Gastroesophageal sphincter (tissue), 4 donors: ENCODE measurements at regions not wholly inside any gene's neighbourhood (a gene's known extent, or its start where the extent isn't known, plus 50 kb on each side); places are given as distances from the start of the nearest gene placed in this dataset.

Experiments
- ATAC-seq: fragments of 150-250 bp; one replicate; pipeline ENCODE4 v1.9.1; 2016; ENCODE audit warnings: mild to moderate bottlenecking, moderate library complexity
- H3K27ac ChIP-seq, 4 donors: fragments of 200-600 bp; sonication (generic) in 3 of 4; 1 replicate in 3 of 4; 2 replicates in 1 of 4; pipeline ENCODE4 v1.5.1; 2016 to 2019
- H3K27me3 ChIP-seq: fragments of 200-600 bp; sonication (generic); one replicate; pipeline ENCODE4 v1.5.1; 2019
- H3K36me3 ChIP-seq, 2 donors: fragments of 200-600 bp; sonication (generic); one replicate each; pipeline ENCODE4 v1.5.1; 2019; ENCODE audit warnings: control low read depth in 1 of 2
- H3K4me1 ChIP-seq, 3 donors: fragments of 200-600 bp; sonication (generic); 1 replicate in 2 of 3; 2 replicates in 1 of 3; pipeline ENCODE4 v1.5.1; 2016 to 2019; ENCODE audit warnings: control low read depth in 2 of 3
- H3K4me3 ChIP-seq, 2 donors: fragments of 200-600 bp; sonication (generic); one replicate each; pipeline ENCODE4 v1.5.1; 2019; ENCODE audit warnings: mild to moderate bottlenecking in 1 of 2, moderate library complexity in 1 of 2
- H3K9me3 ChIP-seq, 3 donors: fragments of 200-600 bp; sonication (generic); one replicate each; pipeline ENCODE4 v1.5.1; 2017 to 2019; ENCODE audit warnings: control low read depth in 2 of 3
- CTCF ChIP-seq, 4 experiments: fragments of 200-600 bp in 2 of 4; fragments of 450-650 bp in 2 of 4; sonication (generic) in 1 of 4; IDR thresholded peaks; one replicate each; pipeline ENCODE4 v1.5.1; 2017 to 2019; ENCODE audit warnings: antibody characterized with exemption in 4 of 4, mild to moderate bottlenecking in 2 of 4, moderate library complexity in 2 of 4
- EP300 ChIP-seq: sonication (generic); formaldehyde crosslinking; IDR thresholded peaks from one replicate; pipeline ENCODE4 v1.6.1; 2017; ENCODE audit warnings: antibody characterized with exemption, mild to moderate bottlenecking
- POLR2A ChIP-seq, 2 donors: fragments of 450-650 bp; IDR thresholded peaks; one replicate each; pipeline ENCODE4 v1.6.1; 2017; ENCODE audit warnings: antibody characterized with exemption in 2 of 2, mild to moderate bottlenecking in 2 of 2, moderate library complexity in 1 of 2
- POLR2AphosphoS5 ChIP-seq: sonication (generic); formaldehyde crosslinking; IDR thresholded peaks from one replicate; pipeline ENCODE4 v1.6.1; 2017; ENCODE audit warnings: antibody characterized with exemption
- WGBS, 2 donors: methylation state at CpG; one replicate each; pipeline ENCODE4 v1.1.5; 2018; ENCODE audit warnings: low coverage in 1 of 2; 5-methylcytosine and 5-hydroxymethylcytosine counted together

GRCh38 chr4:35559559-35560365, 684.6 kb downstream of the ARAP2 start:
- Histone ChIP-seq H3K9me3 (peaks cover 0 to 7% (median 0%) of the 10 kb centered on the region in 3 donors), H3K4me3 (no peak overlapping the region), H3K27me3 (no peaks in the 10 kb centered on the region), H3K4me1 (no peaks in the 10 kb centered on the region), H3K36me3 (no peaks in the 10 kb centered on the region), H3K27ac (no peak overlapping the region)
- WGBS, 2 donors = 94 to 100% methylated on average over 2 of the region's 19 CpGs
- ATAC-seq = no peak
- no peak for TF ChIP-seq POLR2AphosphoS5
- no peak for TF ChIP-seq POLR2A (IDR thresholded peaks at IDR 0.05)
- no peak for TF ChIP-seq EP300
- no peak for TF ChIP-seq CTCF (IDR thresholded peaks at IDR 0.05)

DNA sequence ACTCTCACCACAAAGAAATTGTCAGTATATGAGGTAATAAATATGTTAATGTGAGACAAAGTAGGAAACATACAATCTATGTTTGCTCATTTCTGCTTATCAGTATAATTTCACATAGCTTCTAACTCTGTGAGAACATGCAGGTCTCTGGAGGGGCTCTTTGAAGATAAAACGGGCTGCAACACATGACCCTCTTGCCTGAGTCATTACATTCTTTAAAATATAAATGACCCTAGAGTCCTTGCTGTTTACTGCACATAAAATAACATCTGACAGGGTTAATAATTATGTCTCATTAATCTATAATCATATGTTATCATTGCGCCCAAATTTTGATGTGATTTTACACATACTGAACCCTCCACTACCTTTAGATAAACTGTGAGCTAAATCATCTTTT, 681.5 kb downstream of the ARAP2 start:
- no peak for TF ChIP-seq CTCF (IDR thresholded peaks at IDR 0.05)
- no peak for TF ChIP-seq EP300
- TF ChIP-seq POLR2AphosphoS5 = no peak
- TF ChIP-seq POLR2A (IDR thresholded peaks at IDR 0.05) = no peak
- Histone ChIP-seq H3K27me3 (no peaks in the 10 kb centered on the region), H3K4me3 (no peak overlapping the region), H3K4me1 (no peaks in the 10 kb centered on the region), H3K36me3 (no peaks in the 10 kb centered on the region), H3K27ac (no peak overlapping the region), H3K9me3 (peaks cover 0 to 7% (median 0%) of the 10 kb centered on the region in 3 donors)
- ATAC-seq = no peak
- 11 to 19% methylated on average over 2 of the region's 2 CpGs for WGBS, 2 donors

DNA sequence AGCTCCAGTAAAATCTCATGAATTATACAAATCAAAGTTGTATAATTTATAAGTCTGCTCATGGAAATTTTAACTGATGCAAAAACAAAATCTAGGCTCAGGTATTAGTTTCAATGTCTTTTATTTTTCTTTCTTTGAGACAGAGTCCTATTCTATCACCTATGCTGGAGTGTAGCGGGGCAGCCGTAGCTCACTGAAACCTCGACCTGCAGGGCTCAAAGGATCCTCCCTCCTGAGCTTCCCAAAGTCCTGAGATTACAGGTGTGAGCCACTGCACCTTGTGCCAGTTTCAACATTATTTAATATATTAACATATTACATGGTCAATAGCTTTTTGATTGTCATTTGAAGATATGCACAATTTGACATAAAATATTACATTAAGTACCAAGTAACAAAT, 678.7 kb downstream of the ARAP2 start:
- H3K9me3 ChIP-seq = no peaks in the 10 kb centered on the region
- H3K27me3 ChIP-seq = no peaks in the 10 kb centered on the region
- H3K36me3 ChIP-seq = no peaks in the 10 kb centered on the region
- 78 to 90% methylated on average over 3 of the region's 3 CpGs for WGBS, 2 donors
- ATAC-seq = no peak
- H3K4me3 ChIP-seq = no peak overlapping the region
- no peak overlapping the region for H3K27ac ChIP-seq
- no peak for TF ChIP-seq CTCF (IDR thresholded peaks at IDR 0.05)
- no peak for TF ChIP-seq POLR2A (IDR thresholded peaks at IDR 0.05)
- TF ChIP-seq POLR2AphosphoS5 = no peak
- TF ChIP-seq EP300 = no peak
- H3K4me1 ChIP-seq = no peaks in the 10 kb centered on the region

DNA sequence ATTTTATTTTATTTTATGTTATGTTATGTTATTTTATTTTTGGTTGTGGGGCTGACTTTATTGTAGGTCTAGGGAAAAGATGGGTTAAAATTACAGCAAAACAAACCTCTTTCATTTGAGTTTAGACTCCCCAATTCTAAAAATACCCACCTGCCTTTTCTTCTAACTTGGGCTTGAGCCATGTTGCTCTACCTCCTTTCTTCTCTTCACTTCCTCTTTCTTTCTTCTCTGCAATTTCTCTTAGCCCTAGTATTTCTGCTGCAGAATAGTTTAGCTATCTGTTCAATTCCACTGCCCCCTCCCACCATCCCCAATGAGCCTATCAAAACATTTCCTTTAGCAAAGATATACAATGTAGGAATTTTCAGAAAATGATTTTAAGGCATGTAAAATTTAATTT, 653.3 kb downstream of the ARAP2 start:
- no peak for ATAC-seq
- no peak for TF ChIP-seq POLR2AphosphoS5
- TF ChIP-seq POLR2A (IDR thresholded peaks at IDR 0.05) = no peak
- TF ChIP-seq CTCF (IDR thresholded peaks at IDR 0.05) = no peak
- no peak for TF ChIP-seq EP300

GRCh38 chr4:35604252-35604651, 640.1 kb downstream of the ARAP2 start:
- ATAC-seq = no peak
- no peak for TF ChIP-seq POLR2AphosphoS5
- no peak for TF ChIP-seq POLR2A (IDR thresholded peaks at IDR 0.05)
- TF ChIP-seq CTCF (IDR thresholded peaks at IDR 0.05) = no peak
- TF ChIP-seq EP300 = no peak
- 67 to 88% methylated on average over 3 of the region's 3 CpGs for WGBS, 2 donors
- Histone ChIP-seq H3K4me1 (no peaks in the 10 kb centered on the region), H3K4me3 (no peak overlapping the region), H3K27ac (no peak overlapping the region), H3K9me3 (no peaks in the 10 kb centered on the region), H3K27me3 (no peaks in the 10 kb centered on the region), H3K36me3 (no peaks in the 10 kb centered on the region)

More for the DNA sequence above, 653.3 kb downstream of the ARAP2 start:
- Histone ChIP-seq H3K27me3 (no peaks in the 10 kb centered on the region), H3K36me3 (no peaks in the 10 kb centered on the region), H3K27ac (no peak overlapping the region), H3K9me3 (no peaks in the 10 kb centered on the region), H3K4me3 (no peak overlapping the region), H3K4me1 (no peaks in the 10 kb centered on the region)
